ENCODE measurements at regions not wholly inside any gene's neighbourhood (a gene's known extent, or its start where the extent isn't known, plus 50 kb on each side); places are given as distances from the start of the nearest gene placed in this dataset.

DNA sequence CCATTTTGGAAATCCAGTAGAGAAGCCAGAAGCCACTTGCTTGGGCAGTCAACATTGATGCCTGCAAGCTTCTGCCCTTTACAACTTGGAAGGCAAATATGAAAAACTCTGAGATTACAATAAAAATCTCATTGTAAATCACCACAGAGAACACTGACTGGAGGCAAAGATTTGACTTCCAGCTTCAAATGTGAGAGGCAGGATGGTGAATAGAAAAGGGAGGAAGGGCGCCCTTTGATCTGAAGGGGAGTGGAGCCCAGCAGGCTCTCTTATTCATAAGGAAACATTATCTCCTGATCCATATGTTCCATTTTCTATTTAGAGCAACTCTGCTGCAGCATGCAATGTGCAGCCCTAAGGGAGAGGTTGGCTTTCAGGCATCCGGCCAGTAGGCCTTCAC lies 348.3 kb downstream of the AJAP1 start:
- intact Hi-C loops (cut with DNase I), result no loop called here
- Histone ChIP-seq H3K9me3 (peaks cover 0 to 10% (median 0%) of the 10 kb centered on the region in 11 donors), H3K4me3 (no peak overlapping the region), H3K36me3 (no peaks in the 10 kb centered on the region), H3K4me1 (no peaks in the 10 kb centered on the region), H3K27ac (no peak overlapping the region), H3K27me3 (peaks cover 0 to 28% (median 7%) of the 10 kb centered on the region in 7 donors)
- ATAC-seq (no peak), DNase-seq (no peak)
- 78 to 83% methylated on average over 2 of the region's 2 CpGs for WGBS, 2 donors
- TF ChIP-seq, protein P1, sequence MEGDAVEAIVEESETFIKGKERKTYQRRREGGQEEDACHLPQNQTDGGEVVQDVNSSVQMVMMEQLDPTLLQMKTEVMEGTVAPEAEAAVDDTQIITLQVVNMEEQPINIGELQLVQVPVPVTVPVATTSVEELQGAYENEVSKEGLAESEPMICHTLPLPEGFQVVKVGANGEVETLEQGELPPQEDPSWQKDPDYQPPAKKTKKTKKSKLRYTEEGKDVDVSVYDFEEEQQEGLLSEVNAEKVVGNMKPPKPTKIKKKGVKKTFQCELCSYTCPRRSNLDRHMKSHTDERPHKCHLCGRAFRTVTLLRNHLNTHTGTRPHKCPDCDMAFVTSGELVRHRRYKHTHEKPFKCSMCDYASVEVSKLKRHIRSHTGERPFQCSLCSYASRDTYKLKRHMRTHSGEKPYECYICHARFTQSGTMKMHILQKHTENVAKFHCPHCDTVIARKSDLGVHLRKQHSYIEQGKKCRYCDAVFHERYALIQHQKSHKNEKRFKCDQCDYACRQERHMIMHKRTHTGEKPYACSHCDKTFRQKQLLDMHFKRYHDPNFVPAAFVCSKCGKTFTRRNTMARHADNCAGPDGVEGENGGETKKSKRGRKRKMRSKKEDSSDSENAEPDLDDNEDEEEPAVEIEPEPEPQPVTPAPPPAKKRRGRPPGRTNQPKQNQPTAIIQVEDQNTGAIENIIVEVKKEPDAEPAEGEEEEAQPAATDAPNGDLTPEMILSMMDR (IDR thresholded peaks at IDR 0.05), result no peak

GRCh38 chr1:5001466-5001865 lies 347.1 kb downstream of the AJAP1 start:
- H3K36me3 ChIP-seq, result no peaks in the 10 kb centered on the region
- no peak for ATAC-seq
- TF ChIP-seq, protein P1 (IDR thresholded peaks at IDR 0.05), result no peak
- intact Hi-C loops (cut with DNase I), result no loop called here
- H3K4me1 ChIP-seq, result no peaks in the 10 kb centered on the region
- 32 to 41% methylated on average over 5 of the region's 5 CpGs for WGBS, 2 donors
- H3K27me3 ChIP-seq, result peaks cover 0 to 29% (median 6%) of the 10 kb centered on the region in 7 donors
- H3K9me3 ChIP-seq, result peaks cover 0 to 10% (median 0%) of the 10 kb centered on the region in 11 donors
- H3K27ac ChIP-seq, result no peak overlapping the region
- DNase-seq, result no peak
- no peak overlapping the region for H3K4me3 ChIP-seq

DNA sequence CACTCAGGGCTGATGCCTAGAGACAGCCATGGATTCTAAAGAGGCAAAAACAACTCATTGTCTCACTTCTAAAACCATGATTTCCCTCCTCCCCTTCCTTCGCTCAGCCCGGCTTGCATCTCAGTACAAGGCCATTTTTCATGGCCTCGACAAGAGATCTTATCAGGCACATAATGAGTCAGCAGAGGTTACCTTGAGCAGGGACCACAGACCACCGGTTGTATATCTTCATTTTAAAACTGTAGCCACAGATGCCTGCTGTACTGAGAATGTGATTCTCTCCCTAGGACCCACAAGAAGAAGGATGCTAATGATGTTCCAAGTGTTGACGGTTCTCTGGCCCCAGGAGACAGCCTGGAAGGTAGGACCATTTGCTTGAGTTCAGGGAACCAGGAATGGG lies 331.9 kb downstream of the AJAP1 start:
- intact Hi-C loops (cut with DNase I), result no loop called here
- Histone ChIP-seq H3K9me3 (peaks cover 0 to 9% (median 0%) of the 10 kb centered on the region in 11 donors), H3K27ac (no peak overlapping the region), H3K27me3 (peaks cover 0 to 7% (median 5%) of the 10 kb centered on the region in 7 donors), H3K36me3 (no peaks in the 10 kb centered on the region), H3K4me1 (no peaks in the 10 kb centered on the region), H3K4me3 (no peak overlapping the region)
- TF ChIP-seq, protein P1 (IDR thresholded peaks at IDR 0.05), result no peak
- WGBS, 2 donors, result 48 to 68% methylated on average over 5 of the region's 5 CpGs
- DNase-seq, result no peak
- ATAC-seq, result no peak

GRCh38 chr1:4984841-4985240 lies 330.4 kb downstream of the AJAP1 start:
- no peaks in the 10 kb centered on the region for H3K4me1 ChIP-seq
- no peak for ATAC-seq
- H3K36me3 ChIP-seq, result no peaks in the 10 kb centered on the region
- H3K4me3 ChIP-seq, result no peak overlapping the region
- H3K9me3 ChIP-seq, result peaks cover 0 to 9% (median 0%) of the 10 kb centered on the region in 11 donors
- no peak for DNase-seq
- TF ChIP-seq, protein P1 (IDR thresholded peaks at IDR 0.05), result no peak
- WGBS, 2 donors, result 82 to 83% methylated on average over 18 of the region's 18 CpGs
- no peak overlapping the region for H3K27ac ChIP-seq
- peaks cover 0 to 9% (median 5%) of the 10 kb centered on the region in 7 donors for H3K27me3 ChIP-seq
- intact Hi-C loops (cut with DNase I), result no loop called here

All from heart right ventricle (tissue), 16 donors.